ENCODE measurements at regions not wholly inside any gene's neighbourhood (a gene's known extent, or its start where the extent isn't known, plus 50 kb on each side); places are given as distances from the start of the nearest gene placed in this dataset.

DNA sequence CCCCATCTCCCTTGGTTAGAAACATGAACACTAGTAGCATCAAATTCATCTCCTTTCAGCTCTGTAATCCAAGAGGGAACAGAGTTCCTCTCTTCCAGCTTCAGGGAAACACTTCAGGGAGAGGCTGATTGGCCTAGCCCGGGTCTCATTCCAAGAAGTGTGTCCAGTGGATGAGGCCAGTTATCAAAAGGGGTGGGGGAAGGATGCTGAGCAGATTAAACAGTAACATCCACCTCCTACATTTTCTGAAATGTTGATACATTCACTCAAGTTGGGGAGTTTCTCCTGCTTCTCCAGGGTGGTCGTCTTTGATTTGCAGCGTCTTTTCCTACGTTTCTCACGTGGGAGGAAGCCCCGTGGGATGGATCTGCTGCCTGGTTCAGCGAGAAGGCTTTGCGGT, 62.9 kb upstream of the WSB1 start:
- TF ChIP-seq, protein P1, sequence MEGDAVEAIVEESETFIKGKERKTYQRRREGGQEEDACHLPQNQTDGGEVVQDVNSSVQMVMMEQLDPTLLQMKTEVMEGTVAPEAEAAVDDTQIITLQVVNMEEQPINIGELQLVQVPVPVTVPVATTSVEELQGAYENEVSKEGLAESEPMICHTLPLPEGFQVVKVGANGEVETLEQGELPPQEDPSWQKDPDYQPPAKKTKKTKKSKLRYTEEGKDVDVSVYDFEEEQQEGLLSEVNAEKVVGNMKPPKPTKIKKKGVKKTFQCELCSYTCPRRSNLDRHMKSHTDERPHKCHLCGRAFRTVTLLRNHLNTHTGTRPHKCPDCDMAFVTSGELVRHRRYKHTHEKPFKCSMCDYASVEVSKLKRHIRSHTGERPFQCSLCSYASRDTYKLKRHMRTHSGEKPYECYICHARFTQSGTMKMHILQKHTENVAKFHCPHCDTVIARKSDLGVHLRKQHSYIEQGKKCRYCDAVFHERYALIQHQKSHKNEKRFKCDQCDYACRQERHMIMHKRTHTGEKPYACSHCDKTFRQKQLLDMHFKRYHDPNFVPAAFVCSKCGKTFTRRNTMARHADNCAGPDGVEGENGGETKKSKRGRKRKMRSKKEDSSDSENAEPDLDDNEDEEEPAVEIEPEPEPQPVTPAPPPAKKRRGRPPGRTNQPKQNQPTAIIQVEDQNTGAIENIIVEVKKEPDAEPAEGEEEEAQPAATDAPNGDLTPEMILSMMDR (conservative IDR thresholded peaks at IDR 0.05; ENCODE audit: low read length), result no peak
- TF ChIP-seq EZH2phosphoT487 (IDR thresholded peaks at IDR 0.05; ENCODE audit: borderline replicate concordance, low read depth, low read length), result no peak

Measured in OCI-LY7 (cell line).